H9 (cell line): ENCODE measurements at regions not wholly inside any gene's neighbourhood (a gene's known extent, or its start where the extent isn't known, plus 50 kb on each side); places are given as distances from the start of the nearest gene placed in this dataset.

ENCODE experiments used
- DNase-seq: peaks from one replicate; pipeline ENCODE4 v3.0.0-alpha.2; 2017
- H2AFZ ChIP-seq: one replicate; pipeline ENCODE4 v1.6.1; 2013; ENCODE audit warnings: mild to moderate bottlenecking, low read length, control low read depth, moderate library complexity
- H2AK5ac ChIP-seq: 2 replicates; pipeline ENCODE4 v1.6.1; 2013; ENCODE audit warnings: low read length, control low read depth, mixed read lengths; ENCODE audit not compliant: insufficient read length
- H2BK120ac ChIP-seq: one replicate; pipeline ENCODE4 v1.6.1; 2013; ENCODE audit warnings: low read depth, mild to moderate bottlenecking, low read length, control low read depth, inconsistent platforms; ENCODE audit not compliant: poor library complexity, severe bottlenecking
- H2BK12ac ChIP-seq: 2 replicates; pipeline ENCODE4 v1.6.1; 2013; ENCODE audit warnings: low read length, control low read depth, mixed read lengths, low read depth; ENCODE audit not compliant: insufficient read length
- H2BK15ac ChIP-seq: 2 replicates; pipeline ENCODE4 v1.6.1; 2013; ENCODE audit warnings: low read depth, low read length, control low read depth
- H2BK20ac ChIP-seq: one replicate; pipeline ENCODE4 v1.6.1; 2013; ENCODE audit warnings: low read depth, mild to moderate bottlenecking, low read length, control low read depth, inconsistent platforms; ENCODE audit not compliant: poor library complexity, severe bottlenecking
- H2BK5ac ChIP-seq: 2 replicates; pipeline ENCODE4 v1.6.1; 2013; ENCODE audit warnings: low read length, control low read depth, mixed read lengths; ENCODE audit not compliant: insufficient read length
- H3K14ac ChIP-seq: 2 replicates; pipeline ENCODE4 v1.6.1; 2013; ENCODE audit warnings: low read length, control low read depth; ENCODE audit not compliant: insufficient read depth
- H3K18ac ChIP-seq: 2 replicates; pipeline ENCODE4 v1.6.1; 2013; ENCODE audit warnings: low read depth, mild to moderate bottlenecking, mixed read lengths, low read length, control low read depth; ENCODE audit not compliant: insufficient read length
- H3K23ac ChIP-seq: 2 replicates; pipeline ENCODE4 v1.6.1; 2013; ENCODE audit warnings: low read length, control low read depth, mixed read lengths, low read depth; ENCODE audit not compliant: insufficient read length
- H3K23me2 ChIP-seq: 2 replicates; pipeline ENCODE4 v1.6.1; 2013; ENCODE audit warnings: low read depth, mild to moderate bottlenecking, mixed read lengths, low read length, control low read depth; ENCODE audit not compliant: insufficient read length, poor library complexity, severe bottlenecking
- H3K27ac ChIP-seq: 2 replicates; pipeline ENCODE4 v1.5.1; 2013; ENCODE audit warnings: low read length, control low read depth, mixed read lengths, low read depth; ENCODE audit not compliant: insufficient read length
- H3K27me3 ChIP-seq: 2 replicates; pipeline ENCODE4 v1.6.1; 2013; ENCODE audit warnings: low read length, control low read depth, inconsistent platforms; ENCODE audit not compliant: insufficient read depth
- H3K4ac ChIP-seq: 2 replicates; pipeline ENCODE4 v1.6.1; 2013; ENCODE audit warnings: low read depth, mild to moderate bottlenecking, control low read depth, inconsistent platforms, low read length, moderate library complexity
- H3K4me1 ChIP-seq: 2 replicates; pipeline ENCODE4 v1.6.1; 2013; ENCODE audit warnings: low read length, control low read depth, inconsistent platforms; ENCODE audit not compliant: insufficient read depth
- H3K4me2 ChIP-seq: 2 replicates; pipeline ENCODE4 v1.6.1; 2013; ENCODE audit warnings: low read length, control low read depth, mixed read lengths; ENCODE audit not compliant: insufficient read length, insufficient read depth
- H3K56ac ChIP-seq: 2 replicates; pipeline ENCODE4 v1.6.1; 2013; ENCODE audit warnings: low read depth, mild to moderate bottlenecking, mixed read lengths, low read length, control low read depth; ENCODE audit not compliant: insufficient read length
- H3K79me1 ChIP-seq: 2 replicates; pipeline ENCODE4 v1.6.1; 2013; ENCODE audit warnings: low read depth, mild to moderate bottlenecking, moderate library complexity, low read length, control low read depth, inconsistent platforms; ENCODE audit not compliant: insufficient read depth, poor library complexity, severe bottlenecking
- H3K79me2 ChIP-seq: 2 replicates; pipeline ENCODE4 v1.6.1; 2013; ENCODE audit warnings: low read length, control low read depth, inconsistent platforms; ENCODE audit not compliant: insufficient read depth
- H3K9ac ChIP-seq: 2 replicates; pipeline ENCODE4 v1.6.1; 2013; ENCODE audit warnings: low read length, control low read depth, mixed read lengths; ENCODE audit not compliant: insufficient read length; ENCODE audit errors: extremely low read depth
- H3K9me3 ChIP-seq: one replicate; pipeline ENCODE4 v1.6.1; 2013; ENCODE audit warnings: low read depth, low read length, inconsistent platforms; ENCODE audit not compliant: control insufficient read depth
- H3T11ph ChIP-seq: one replicate; pipeline ENCODE4 v1.6.1; 2013; ENCODE audit warnings: mild to moderate bottlenecking, low read length, control low read depth, inconsistent platforms
- H4K20me1 ChIP-seq: one replicate; pipeline ENCODE4 v1.6.1; 2013; ENCODE audit not compliant: control insufficient read depth, insufficient read length, insufficient read depth
- H4K5ac ChIP-seq: 2 replicates; pipeline ENCODE4 v1.6.1; 2013; ENCODE audit warnings: low read depth, mild to moderate bottlenecking, mixed read lengths, low read length, control low read depth; ENCODE audit not compliant: insufficient read length
- H4K8ac ChIP-seq: replicated peaks from 2 replicates; pipeline ENCODE4 v1.6.1; 2013; ENCODE audit warnings: low read length, control low read depth, mixed read lengths, low read depth; ENCODE audit not compliant: insufficient read length
- H4K91ac ChIP-seq: 2 replicates; pipeline ENCODE4 v1.6.1; 2013; ENCODE audit warnings: low read depth, mild to moderate bottlenecking, moderate library complexity, mixed read lengths, low read length, control low read depth; ENCODE audit not compliant: insufficient read length
- H3K27ac Mint-ChIP-seq, 3 experiments: 2 replicates in 2 of 3; 3 replicates in 1 of 3; pipeline ENCODE4 v1.8.0; 2020 to 2021; ENCODE audit warnings: mixed read lengths in 3 of 3, mild to moderate bottlenecking in 1 of 3, moderate library complexity in 1 of 3
- H3K27me3 Mint-ChIP-seq: 2 replicates; pipeline ENCODE4 v1.8.0; 2021; ENCODE audit warnings: low read depth, mild to moderate bottlenecking, moderate library complexity, mixed read lengths
- H3K36me3 Mint-ChIP-seq, 3 experiments: 2 replicates in 2 of 3; 3 replicates in 1 of 3; pipeline ENCODE4 v1.8.0; 2020 to 2021; ENCODE audit warnings: low read depth in 3 of 3, mixed read lengths in 3 of 3; ENCODE audit not compliant: insufficient read depth in 1 of 3
- H3K4me1 Mint-ChIP-seq, 2 experiments: 2 replicates each; pipeline ENCODE4 v1.8.0; 2020; ENCODE audit warnings: mixed read lengths in 2 of 2
- H3K4me3 Mint-ChIP-seq, 2 experiments: 2 replicates in 1 of 2; 3 replicates in 1 of 2; pipeline ENCODE4 v1.8.0; 2020 to 2021; ENCODE audit warnings: mild to moderate bottlenecking in 2 of 2, mixed read lengths in 2 of 2, moderate library complexity in 1 of 2
- H3K9me3 Mint-ChIP-seq, 2 experiments: 2 replicates in 1 of 2; 3 replicates in 1 of 2; pipeline ENCODE4 v1.8.0; 2020; ENCODE audit warnings: mild to moderate bottlenecking in 2 of 2, mixed read lengths in 2 of 2, moderate library complexity in 1 of 2
- WGBS: extraction: QIAGEN DNeasy Blood & Tissue Kit; methylation state at CpG from one replicate; pipeline ENCODE4 v1.1.7; 2013; ENCODE audit warnings: missing lambda C conversion rate, low lambda C conversion rate, mixed read lengths; ENCODE audit not compliant: insufficient read length; ENCODE audit errors: extremely low coverage; 5-methylcytosine and 5-hydroxymethylcytosine counted together
- TF ChIP-seq, protein P1 (sequence below): fragments of 200-600 bp; sonication (generic); conservative IDR thresholded peaks from 3 replicates; pipeline ENCODE4 v1.8.0; 2021; ENCODE audit warnings: antibody characterized with exemption, mild to moderate bottlenecking

DNA sequence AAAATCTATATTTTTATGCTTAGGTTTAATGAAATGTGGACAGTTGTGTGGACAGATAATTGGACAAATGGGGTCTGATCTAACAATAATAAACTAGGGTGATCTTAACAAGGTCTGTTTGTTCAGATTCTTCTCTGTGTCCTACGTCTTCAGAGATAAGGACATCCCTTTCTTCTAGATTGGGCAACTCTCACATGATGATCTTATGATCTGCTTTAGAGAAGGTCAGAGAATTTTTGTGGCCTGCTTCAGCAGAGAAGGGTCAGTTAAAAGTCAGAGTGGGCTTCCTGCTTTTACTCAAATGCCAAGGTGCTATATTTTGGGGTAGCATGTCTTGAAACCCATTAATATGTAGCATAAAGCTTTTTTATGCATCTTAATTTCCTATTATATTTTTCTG, 63.8 kb upstream of the RGMB start:
- no peak overlapping the region for H2AK5ac ChIP-seq
- no peak overlapping the region for H3K27ac Mint-ChIP-seq
- no peaks in the 10 kb centered on the region for H3K23me2 ChIP-seq
- no peak overlapping the region for H2BK12ac ChIP-seq
- DNase-seq, result no peak
- no peak overlapping the region for H3K4me3 Mint-ChIP-seq
- no peaks in the 10 kb centered on the region for H3K79me2 ChIP-seq
- H3K18ac ChIP-seq, result no peak overlapping the region
- no peak overlapping the region for H4K5ac ChIP-seq
- no peaks in the 10 kb centered on the region for H3K27me3 ChIP-seq
- H3K27ac ChIP-seq, result no peak overlapping the region
- no CpG with 5 or more reads among the region's 1 CpG for WGBS
- H2BK120ac ChIP-seq, result no peak overlapping the region
- no peak overlapping the region for H3K23ac ChIP-seq
- no peaks in the 10 kb centered on the region for H3K79me1 ChIP-seq
- H3T11ph ChIP-seq, result no peak overlapping the region
- 0 out of 7 replicates have a peak, but pooled peaks cover 0 to 5% (median 2%) of the 10 kb centered on the region in 3 experiments for H3K36me3 Mint-ChIP-seq
- no peak overlapping the region for H3K56ac ChIP-seq
- H4K8ac ChIP-seq, result no peak overlapping the region
- no peak overlapping the region for H4K91ac ChIP-seq
- H3K9ac ChIP-seq, result no peak overlapping the region
- H2BK20ac ChIP-seq, result no peak overlapping the region
- H3K9me3 ChIP-seq, result no peaks in the 10 kb centered on the region
- H2BK15ac ChIP-seq, result no peak overlapping the region
- no peaks in the 10 kb centered on the region for H3K4me1 Mint-ChIP-seq
- no peak overlapping the region for H3K4me2 ChIP-seq
- H2AFZ ChIP-seq, result no peak overlapping the region
- no peak overlapping the region for H2BK5ac ChIP-seq
- no peak overlapping the region for H3K4ac ChIP-seq
- H3K14ac ChIP-seq, result no peak overlapping the region
- TF ChIP-seq, protein P1, sequence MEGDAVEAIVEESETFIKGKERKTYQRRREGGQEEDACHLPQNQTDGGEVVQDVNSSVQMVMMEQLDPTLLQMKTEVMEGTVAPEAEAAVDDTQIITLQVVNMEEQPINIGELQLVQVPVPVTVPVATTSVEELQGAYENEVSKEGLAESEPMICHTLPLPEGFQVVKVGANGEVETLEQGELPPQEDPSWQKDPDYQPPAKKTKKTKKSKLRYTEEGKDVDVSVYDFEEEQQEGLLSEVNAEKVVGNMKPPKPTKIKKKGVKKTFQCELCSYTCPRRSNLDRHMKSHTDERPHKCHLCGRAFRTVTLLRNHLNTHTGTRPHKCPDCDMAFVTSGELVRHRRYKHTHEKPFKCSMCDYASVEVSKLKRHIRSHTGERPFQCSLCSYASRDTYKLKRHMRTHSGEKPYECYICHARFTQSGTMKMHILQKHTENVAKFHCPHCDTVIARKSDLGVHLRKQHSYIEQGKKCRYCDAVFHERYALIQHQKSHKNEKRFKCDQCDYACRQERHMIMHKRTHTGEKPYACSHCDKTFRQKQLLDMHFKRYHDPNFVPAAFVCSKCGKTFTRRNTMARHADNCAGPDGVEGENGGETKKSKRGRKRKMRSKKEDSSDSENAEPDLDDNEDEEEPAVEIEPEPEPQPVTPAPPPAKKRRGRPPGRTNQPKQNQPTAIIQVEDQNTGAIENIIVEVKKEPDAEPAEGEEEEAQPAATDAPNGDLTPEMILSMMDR, result no peak
- no peaks in the 10 kb centered on the region; a peak in 2 of 5 replicates for H3K9me3 Mint-ChIP-seq
- no peaks in the 10 kb centered on the region for H4K20me1 ChIP-seq
- no peaks in the 10 kb centered on the region for H3K4me1 ChIP-seq
- H3K27me3 Mint-ChIP-seq, result no peaks in the 10 kb centered on the region
